Keratinocyte (primary cell): ENCODE measurements at regions not wholly inside any gene's neighbourhood (a gene's known extent, or its start where the extent isn't known, plus 50 kb on each side); places are given as distances from the start of the nearest gene placed in this dataset.

Source experiments
- EZH2 ChIP-seq: IDR thresholded peaks from one replicate; pipeline ENCODE4 v1.6.1; 2012; ENCODE audit warnings: inconsistent platforms, mild to moderate bottlenecking, low read length, moderate library complexity
- TF ChIP-seq, protein P1 (sequence below), 3 experiments: IDR thresholded peaks in 1 of 3; conservative IDR thresholded peaks in 1 of 3; optimal IDR thresholded peaks in 1 of 3; 2 replicates in 2 of 3; 3 replicates in 1 of 3; pipeline versions ENCODE3 to v1.5.1; 2011; ENCODE audit warnings: low read length in 3 of 3, mild to moderate bottlenecking in 3 of 3, moderate library complexity in 2 of 3, control low read depth in 1 of 3, inconsistent platforms in 1 of 3; ENCODE audit not compliant: insufficient read depth in 2 of 3; ENCODE audit errors: extremely low read depth in 1 of 3

DNA sequence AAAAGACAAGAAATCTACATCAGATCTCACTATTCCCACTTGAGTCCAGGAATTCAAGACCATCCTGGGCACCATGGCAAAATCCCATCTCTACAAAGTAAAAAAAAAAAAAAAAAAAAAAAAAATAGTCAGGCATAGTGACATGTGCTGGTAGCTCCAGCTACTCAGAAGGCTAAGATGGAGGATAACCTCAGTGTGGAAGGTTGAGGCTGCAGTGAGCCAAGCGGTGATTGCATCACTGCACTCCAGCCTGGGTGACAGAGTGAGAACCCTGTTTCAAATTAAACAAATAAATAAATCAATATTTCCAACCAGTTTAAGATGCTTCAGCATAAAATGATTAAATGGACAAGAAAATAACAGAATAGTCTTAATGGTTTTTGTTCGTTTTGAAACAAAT lies 197.4 kb downstream of the DSEL start:
- no peak for TF ChIP-seq EZH2
- TF ChIP-seq, protein P1, sequence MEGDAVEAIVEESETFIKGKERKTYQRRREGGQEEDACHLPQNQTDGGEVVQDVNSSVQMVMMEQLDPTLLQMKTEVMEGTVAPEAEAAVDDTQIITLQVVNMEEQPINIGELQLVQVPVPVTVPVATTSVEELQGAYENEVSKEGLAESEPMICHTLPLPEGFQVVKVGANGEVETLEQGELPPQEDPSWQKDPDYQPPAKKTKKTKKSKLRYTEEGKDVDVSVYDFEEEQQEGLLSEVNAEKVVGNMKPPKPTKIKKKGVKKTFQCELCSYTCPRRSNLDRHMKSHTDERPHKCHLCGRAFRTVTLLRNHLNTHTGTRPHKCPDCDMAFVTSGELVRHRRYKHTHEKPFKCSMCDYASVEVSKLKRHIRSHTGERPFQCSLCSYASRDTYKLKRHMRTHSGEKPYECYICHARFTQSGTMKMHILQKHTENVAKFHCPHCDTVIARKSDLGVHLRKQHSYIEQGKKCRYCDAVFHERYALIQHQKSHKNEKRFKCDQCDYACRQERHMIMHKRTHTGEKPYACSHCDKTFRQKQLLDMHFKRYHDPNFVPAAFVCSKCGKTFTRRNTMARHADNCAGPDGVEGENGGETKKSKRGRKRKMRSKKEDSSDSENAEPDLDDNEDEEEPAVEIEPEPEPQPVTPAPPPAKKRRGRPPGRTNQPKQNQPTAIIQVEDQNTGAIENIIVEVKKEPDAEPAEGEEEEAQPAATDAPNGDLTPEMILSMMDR (optimal IDR thresholded peaks at IDR 0.05 in 1 of 3, IDR thresholded peaks at IDR 0.05 in 1 of 3, conservative IDR thresholded peaks at IDR 0.05 in 1 of 3; ENCODE audit: extremely low read depth in 1 of 3, insufficient read depth in 2 of 3, low read length in 3 of 3): no peak
